Calu3 (cell line): ENCODE measurements at regions not wholly inside any gene's neighbourhood (a gene's known extent, or its start where the extent isn't known, plus 50 kb on each side); places are given as distances from the start of the nearest gene placed in this dataset.

ENCODE experiments used
- BruUV-seq: library from RNA; stranded (reverse); fragments of 400-500 nt; replicated peaks from 2 replicates; lab custom pipeline; 2021; lab: Mats Ljungman, UMichigan
- CTCF ChIA-PET: fragments of 300-600 bp; sonication (Branson Sonifier 250); formaldehyde crosslinking; loops from one replicate; lab custom pipeline; 2022; ENCODE audit warnings: antibody characterized with exemption; lab: Charles Lee
- DNase-seq: peaks from one replicate; pipeline ENCODE4 v3.0.0; 2022
- H3K27ac Mint-ChIP-seq: one replicate; pipeline ENCODE4 v1.8.0; 2022; ENCODE audit warnings: mixed read lengths; ENCODE audit not compliant: unreplicated experiment
- H3K27me3 Mint-ChIP-seq: one replicate; pipeline ENCODE4 v1.8.0; 2022; ENCODE audit warnings: mixed read lengths; ENCODE audit not compliant: unreplicated experiment
- H3K36me3 Mint-ChIP-seq: one replicate; pipeline ENCODE4 v1.8.0; 2022; ENCODE audit warnings: mild to moderate bottlenecking, moderate library complexity, mixed read lengths; ENCODE audit not compliant: insufficient read depth, unreplicated experiment
- H3K4me1 Mint-ChIP-seq: one replicate; pipeline ENCODE4 v1.8.0; 2022; ENCODE audit warnings: mild to moderate bottlenecking, low read depth, mixed read lengths; ENCODE audit not compliant: unreplicated experiment
- H3K4me3 Mint-ChIP-seq: one replicate; pipeline ENCODE4 v1.8.0; 2022; ENCODE audit warnings: mild to moderate bottlenecking, low read depth, moderate library complexity, mixed read lengths; ENCODE audit not compliant: unreplicated experiment
- H3K9me3 Mint-ChIP-seq: one replicate; pipeline ENCODE4 v1.8.0; 2022; ENCODE audit warnings: low read depth, mixed read lengths; ENCODE audit not compliant: unreplicated experiment
- CTCF ChIP-seq: fragments of 200-600 bp; IDR thresholded peaks from one replicate; pipeline ENCODE4 v1.8.0; 2022; ENCODE audit warnings: antibody characterized with exemption; ENCODE audit not compliant: unreplicated experiment
- intact Hi-C: fragments of 100-400 bp; cut with micrococcal nuclease; formaldehyde crosslinking; loops from one replicate; pipeline ENCODE4 v1.10.0; 2022; ENCODE audit not compliant: unreplicated experiment

DNA sequence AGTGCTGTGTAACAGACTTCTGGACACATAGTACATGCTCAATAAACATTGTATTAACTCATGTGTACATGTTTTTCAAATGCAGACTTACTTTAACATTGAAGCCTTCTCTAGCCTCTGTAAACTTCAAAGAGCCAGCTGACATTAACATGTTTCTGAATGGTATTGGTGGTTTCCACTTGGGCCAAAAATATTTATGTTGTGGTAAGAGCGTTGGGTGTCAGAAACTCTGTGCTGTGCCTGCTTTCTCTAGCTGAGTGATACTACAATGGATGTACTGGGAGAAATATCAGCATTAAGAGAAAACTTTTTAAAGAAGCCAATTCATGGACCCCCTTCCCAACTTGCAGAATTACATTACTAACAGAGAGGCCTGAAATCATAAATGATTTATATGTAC is 1951.7 kb downstream of the TP53TG3F start:
- intact Hi-C loops, result no loop called here
- CTCF ChIA-PET, result no interaction called here
- TF ChIP-seq CTCF, result no peak
- H3K27me3 Mint-ChIP-seq, result no peaks in the 10 kb centered on the region
- no peaks in the 10 kb centered on the region for H3K36me3 Mint-ChIP-seq
- H3K4me3 Mint-ChIP-seq, result no peak overlapping the region
- no peak for DNase-seq
- H3K4me1 Mint-ChIP-seq, result no peaks in the 10 kb centered on the region
- H3K9me3 Mint-ChIP-seq, result peaks cover 10% of the 10 kb centered on the region
- BruUV-seq, result no TSS peak
- H3K27ac Mint-ChIP-seq, result no peak overlapping the region

- no TSS peak for BruUV-seq
- TF ChIP-seq CTCF, result no peak
- CTCF ChIA-PET, result no interaction called here
- H3K9me3 Mint-ChIP-seq, result peaks cover 6% of the 10 kb centered on the region
- DNase-seq, result no peak
- no peaks in the 10 kb centered on the region for H3K36me3 Mint-ChIP-seq
- H3K4me1 Mint-ChIP-seq, result no peaks in the 10 kb centered on the region
- no peak overlapping the region for H3K27ac Mint-ChIP-seq
- no peak overlapping the region for H3K4me3 Mint-ChIP-seq
- no peaks in the 10 kb centered on the region for H3K27me3 Mint-ChIP-seq
- intact Hi-C loops, result no loop called here
Observed at GRCh38 chr16:35414139-35414538, 1954.7 kb downstream of the TP53TG3F start.

- Mint-ChIP-seq H3K36me3 (no peaks in the 10 kb centered on the region), H3K4me1 (no peaks in the 10 kb centered on the region), H3K27me3 (no peaks in the 10 kb centered on the region), H3K4me3 (no peak overlapping the region), H3K27ac (no peak overlapping the region), H3K9me3 (peaks cover 8% of the 10 kb centered on the region)
- intact Hi-C loops, result no loop called here
- no TSS peak for BruUV-seq
- no peak for TF ChIP-seq CTCF
- DNase-seq, result no peak
- CTCF ChIA-PET, result no interaction called here
Observed at GRCh38 chr16:35414563-35414962, 1955.2 kb downstream of the TP53TG3F start.

DNA sequence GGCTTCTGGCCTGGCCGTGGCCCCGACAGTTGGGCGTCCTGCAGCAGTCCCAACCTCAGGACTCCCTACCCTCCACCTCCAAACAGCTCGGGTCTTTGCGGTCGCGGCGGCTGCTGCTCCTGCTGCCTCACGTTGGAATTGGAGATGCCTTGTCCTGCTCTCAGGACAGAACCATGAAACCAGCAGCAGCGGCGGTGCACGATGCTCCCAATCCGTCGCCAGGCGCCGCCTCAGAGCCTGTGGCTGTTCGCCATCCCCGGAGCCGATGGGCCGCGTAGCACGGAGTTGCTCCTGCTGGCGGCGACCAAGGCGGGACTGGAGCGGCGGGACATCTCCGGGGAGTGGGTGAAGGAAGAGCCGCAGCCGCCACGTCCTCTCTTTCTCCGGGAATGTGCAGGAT is 1965.9 kb downstream of the TP53TG3F start:
- Mint-ChIP-seq H3K36me3 (no peaks in the 10 kb centered on the region), H3K27me3 (no peaks in the 10 kb centered on the region), H3K9me3 (peaks cover 11% of the 10 kb centered on the region), H3K27ac (no peak overlapping the region), H3K4me1 (no peaks in the 10 kb centered on the region), H3K4me3 (no peak overlapping the region)
- TF ChIP-seq CTCF, result no peak
- BruUV-seq, result no TSS peak
- intact Hi-C loops, result no loop called here
- CTCF ChIA-PET, result no interaction called here
- no peak for DNase-seq
